ENCODE measurements at regions not wholly inside any gene's neighbourhood (a gene's known extent, or its start where the extent isn't known, plus 50 kb on each side); places are given as distances from the start of the nearest gene placed in this dataset.

GRCh38 chr6:106882601-106883518 is 91.7 kb downstream of the CD24 start:
- H3K27ac ChIP-seq (ENCODE audit: low read depth in 2 of 2, low read length in 1 of 2) = peak overlapping the region in 1 of 2 experiments; percentile 40; a peak in 1 of 4 replicates
- no peaks in the 10 kb centered on the region for H3K79me2 ChIP-seq (ENCODE audit: insufficient read depth)
- H2AFZ ChIP-seq (ENCODE audit: low read depth) = no peak overlapping the region
- no peak overlapping the region for H3K4me3 ChIP-seq (ENCODE audit: low read depth in 2 of 2, low read length in 1 of 2)
- no peaks in the 10 kb centered on the region for H3F3A ChIP-seq (replicated peaks; ENCODE audit: insufficient read depth)
- 63% methylated on average over 8 of the region's 8 CpGs for WGBS (ENCODE audit: low lambda C conversion rate)
- H4K20me1 ChIP-seq (ENCODE audit: insufficient read depth) = no peaks in the 10 kb centered on the region
- ChIA-PET POLR2A (interaction anchor here (1.0 to 1.1 kb wide), 2 partner anchors 81 to 91 kb away, joined by 3 to 4 read pairs; no protein-coding TSS in a partner anchor), CTCF (no interaction called here)
- H3K9me2 ChIP-seq = no peaks in the 10 kb centered on the region
- DNase-seq = no peak
- H3K4me2 ChIP-seq = no peak overlapping the region
- no peaks in the 10 kb centered on the region for H3K36me3 ChIP-seq (replicated peaks in 1 of 2; ENCODE audit: control insufficient read depth in 1 of 2, insufficient read depth in 2 of 2, low read length in 1 of 2)
- peaks cover 0 to 17% of the 10 kb centered on the region in 2 experiments; a peak in 2 of 4 replicates for H3K4me1 ChIP-seq (ENCODE audit: control insufficient read depth in 1 of 2, insufficient read depth in 2 of 2, low read depth in 1 of 2, low read length in 1 of 2)
- TF ChIP-seq ZBTB33 (IDR thresholded peaks at IDR 0.05; ENCODE audit: borderline replicate concordance, low read depth) = no peak
- TF ChIP-seq IRF3 (IDR thresholded peaks at IDR 0.05; ENCODE audit: low read depth, low read length) = no peak
- no peak for TF ChIP-seq POLR2AphosphoS5 (IDR thresholded peaks at IDR 0.05; ENCODE audit: low read depth, low read length)
- TF ChIP-seq JUND (IDR thresholded peaks at IDR 0.05) = no peak
- no peak for TF ChIP-seq REST (IDR thresholded peaks at IDR 0.05; ENCODE audit: low read depth, low read length)
- TF ChIP-seq NRF1 (IDR thresholded peaks at IDR 0.05; ENCODE audit: low read depth, low read length) = no peak
- TF ChIP-seq TCF12 (IDR thresholded peaks at IDR 0.05) = no peak
- no peak for TF ChIP-seq USF2 (IDR thresholded peaks at IDR 0.05; ENCODE audit: borderline replicate concordance, low read depth, low read length)
- TF ChIP-seq RAD21 (IDR thresholded peaks at IDR 0.05; ENCODE audit: low read length) = no peak
- H3K9me3 ChIP-seq = no peaks in the 10 kb centered on the region
- no peak overlapping the region for H3K9ac ChIP-seq
- no peaks in the 10 kb centered on the region; the same call in 1 of the 2 replicates for H3K27me3 ChIP-seq (ENCODE audit: insufficient read depth)
